HG03520 (cell line): ENCODE measurements at regions not wholly inside any gene's neighbourhood (a gene's known extent, or its start where the extent isn't known, plus 50 kb on each side); places are given as distances from the start of the nearest gene placed in this dataset.
"Not testable (repeated sequence)": the region's sequence is repeated elsewhere in the genome, so short reads cannot be mapped to it uniquely, and the experiment has no call there.

Experiments
- ATAC-seq: cut with Tn5 transposase; IDR thresholded peaks from one replicate; pipeline ENCODE4 v1.9.1; 2021; ENCODE audit warnings: mild to moderate bottlenecking, moderate library complexity; ENCODE audit not compliant: unreplicated experiment

DNA sequence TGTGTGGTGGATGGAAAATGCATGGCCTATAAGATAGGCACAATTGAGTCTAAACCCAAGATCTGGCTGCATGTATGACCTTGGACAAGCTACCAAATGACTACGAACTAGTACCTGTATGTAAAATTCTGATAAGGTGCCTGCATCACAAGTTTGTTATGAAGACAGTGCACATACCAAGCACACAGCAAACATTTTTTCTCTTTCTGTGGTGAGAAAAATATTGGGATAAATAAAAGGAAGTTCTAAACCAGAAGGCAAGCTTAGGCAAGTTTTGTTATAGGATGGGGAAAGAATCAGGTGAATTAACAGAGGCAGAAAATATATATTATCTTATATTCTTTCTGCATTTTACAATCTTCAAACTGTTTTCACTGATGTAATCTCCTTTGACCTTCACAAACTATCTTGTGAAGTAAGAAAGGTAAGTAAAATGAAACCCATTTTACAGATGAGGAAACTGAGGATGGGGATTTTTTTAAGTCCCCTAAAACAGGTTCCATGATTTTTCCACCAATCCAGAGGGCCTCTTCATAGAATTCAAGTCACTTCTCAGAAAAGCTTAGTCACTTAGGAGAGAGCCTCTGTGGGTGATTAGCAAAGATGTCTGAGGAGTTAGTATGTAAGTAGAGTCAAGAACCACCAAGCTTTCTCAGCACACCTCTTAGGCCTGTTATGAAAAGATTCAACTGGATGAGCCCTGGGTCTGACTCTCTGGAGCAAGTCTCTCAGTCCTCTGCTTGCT lies 132.0 kb upstream of the RAP1B start:
- ATAC-seq: no peak

DNA sequence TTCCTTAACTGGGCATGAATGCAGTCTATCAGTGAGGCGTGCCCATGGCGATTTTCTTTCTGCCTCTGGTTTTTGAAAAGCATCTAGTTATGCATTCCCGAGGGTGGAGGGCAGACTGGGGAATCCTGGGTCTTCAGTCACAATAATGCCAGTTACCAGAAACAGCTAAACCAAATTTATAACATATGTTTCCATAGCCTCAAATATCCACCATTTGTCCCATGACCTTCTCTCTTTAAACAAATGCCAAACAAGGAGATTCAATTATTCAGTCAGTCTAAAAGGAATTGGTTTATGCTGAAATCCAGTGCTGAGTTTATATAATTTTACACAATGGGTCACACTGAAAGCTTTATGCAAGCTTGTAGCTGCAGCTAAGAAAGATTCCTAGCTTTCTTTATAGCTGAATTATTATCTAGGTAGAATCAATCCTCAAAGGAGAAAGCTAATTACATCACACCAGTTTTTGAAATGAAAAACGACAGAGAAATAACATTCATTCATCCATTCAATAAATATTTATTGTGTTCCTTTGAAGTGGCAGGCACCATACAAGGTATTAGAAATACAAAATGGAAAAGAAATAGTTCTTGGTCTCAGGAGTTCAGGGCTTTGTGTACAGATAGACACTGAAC lies 131.3 kb upstream of the RAP1B start:
- no peak for ATAC-seq

DNA sequence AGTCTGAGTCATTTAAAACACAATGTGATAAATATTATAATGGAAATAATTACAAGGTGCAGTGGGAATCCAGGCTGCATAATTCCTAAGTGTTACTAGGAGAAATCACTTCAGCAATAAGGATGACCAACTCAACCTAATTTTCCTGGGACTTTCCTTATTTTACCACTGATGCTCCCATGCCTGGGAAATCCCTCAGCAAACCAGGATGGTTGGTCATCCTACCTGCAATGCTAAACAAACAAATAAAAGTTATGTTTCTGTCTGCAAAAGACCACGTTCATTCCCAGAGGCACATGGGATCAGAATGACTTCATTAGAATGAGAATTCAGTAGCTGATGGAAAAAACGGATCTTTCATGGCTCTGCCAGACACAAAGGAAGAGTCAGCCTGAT lies 130.8 kb upstream of the RAP1B start:
- ATAC-seq: no peak

DNA sequence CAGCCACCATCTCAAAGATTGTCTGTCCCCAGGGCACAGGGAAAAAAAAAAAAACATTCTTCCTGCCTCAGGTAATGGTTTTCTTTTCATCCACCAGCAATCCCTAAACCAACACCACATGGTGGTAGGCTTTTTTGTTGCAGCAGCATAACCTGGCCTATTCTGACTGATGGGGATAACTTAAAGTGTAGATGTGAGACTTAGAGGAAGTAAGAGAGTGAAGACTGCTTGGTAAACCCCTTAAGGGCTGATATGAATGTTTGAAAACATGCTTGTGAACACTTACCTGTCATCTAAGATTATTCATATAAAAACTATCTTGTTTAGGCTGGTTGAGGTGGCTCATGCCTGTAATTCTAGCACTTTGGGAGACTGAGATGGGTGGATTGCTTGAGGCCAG lies 130.2 kb upstream of the RAP1B start:
- ATAC-seq: no peak

DNA sequence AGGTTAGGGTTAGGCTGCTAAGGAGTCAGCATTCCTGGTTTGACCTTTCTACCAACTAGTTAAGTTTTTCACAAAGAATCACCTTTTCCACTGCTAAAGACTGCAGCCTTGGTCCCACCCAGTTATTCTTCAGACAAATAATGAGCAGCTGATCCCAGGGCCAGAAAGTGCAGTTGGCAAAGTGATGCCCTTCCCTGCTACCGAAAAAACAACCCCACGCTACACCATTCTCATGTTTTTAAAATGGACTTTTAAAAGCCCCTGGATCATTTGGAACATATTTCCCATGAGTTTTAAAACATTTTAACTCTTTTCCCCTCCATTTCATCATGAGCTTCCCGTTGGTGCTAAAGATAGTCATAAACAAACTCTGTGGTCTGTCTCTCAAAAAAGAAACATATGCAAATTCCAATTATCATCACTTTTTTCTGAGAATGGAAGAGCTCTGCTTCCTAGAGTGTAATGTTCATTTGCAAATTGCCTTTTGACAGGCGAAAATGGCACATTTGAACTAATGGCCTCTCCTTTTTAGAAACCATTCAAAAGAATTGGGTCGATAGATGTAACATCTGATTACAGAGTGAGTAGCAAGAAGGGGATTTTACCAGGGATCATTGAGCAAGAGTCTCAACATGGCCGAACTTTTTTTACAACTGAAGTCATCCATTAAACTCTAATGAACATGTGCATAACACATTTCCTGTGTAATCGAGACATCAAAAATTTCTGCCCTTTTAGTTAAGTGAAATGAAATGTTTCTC lies 129.3 kb upstream of the RAP1B start:
- no peak for ATAC-seq

DNA sequence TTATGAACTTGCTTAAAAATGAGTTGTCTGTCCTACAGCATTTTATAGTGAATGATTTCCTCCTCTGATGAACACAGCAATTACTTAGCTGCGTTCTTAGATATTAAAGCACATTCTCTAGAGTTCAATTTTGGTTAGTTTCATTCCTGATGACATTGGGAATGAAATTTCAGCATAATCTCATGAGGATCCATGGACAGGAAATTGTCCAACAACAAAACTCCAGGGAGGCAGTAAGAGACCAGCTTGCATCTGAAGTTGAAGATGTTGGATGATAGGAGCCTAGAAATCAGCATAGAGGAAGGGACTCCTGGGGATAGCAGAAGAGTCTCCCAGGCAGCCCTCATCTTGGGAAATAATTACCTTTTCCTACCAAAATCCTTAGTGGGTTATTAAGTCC lies 128.7 kb upstream of the RAP1B start:
- ATAC-seq: no peak

DNA sequence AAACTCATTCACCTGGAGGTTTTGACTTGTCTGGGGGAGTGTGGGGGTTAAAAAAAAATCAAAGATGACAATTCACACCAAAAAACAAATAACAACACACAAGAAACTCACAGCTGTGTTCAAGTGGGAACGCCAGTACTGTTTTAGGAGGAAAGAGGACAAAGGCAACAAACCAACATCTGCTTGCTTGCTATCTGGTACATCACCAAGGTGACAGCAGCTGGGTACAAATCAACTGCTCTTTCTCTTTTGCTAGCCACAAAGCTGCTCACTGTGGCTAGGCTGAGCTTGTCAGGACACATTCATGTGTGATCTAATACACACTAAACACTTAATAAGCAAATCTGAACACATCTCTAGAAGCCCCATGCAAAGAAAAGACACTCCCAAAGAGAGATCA lies 128.0 kb upstream of the RAP1B start:
- peak; percentile 80 for ATAC-seq

DNA sequence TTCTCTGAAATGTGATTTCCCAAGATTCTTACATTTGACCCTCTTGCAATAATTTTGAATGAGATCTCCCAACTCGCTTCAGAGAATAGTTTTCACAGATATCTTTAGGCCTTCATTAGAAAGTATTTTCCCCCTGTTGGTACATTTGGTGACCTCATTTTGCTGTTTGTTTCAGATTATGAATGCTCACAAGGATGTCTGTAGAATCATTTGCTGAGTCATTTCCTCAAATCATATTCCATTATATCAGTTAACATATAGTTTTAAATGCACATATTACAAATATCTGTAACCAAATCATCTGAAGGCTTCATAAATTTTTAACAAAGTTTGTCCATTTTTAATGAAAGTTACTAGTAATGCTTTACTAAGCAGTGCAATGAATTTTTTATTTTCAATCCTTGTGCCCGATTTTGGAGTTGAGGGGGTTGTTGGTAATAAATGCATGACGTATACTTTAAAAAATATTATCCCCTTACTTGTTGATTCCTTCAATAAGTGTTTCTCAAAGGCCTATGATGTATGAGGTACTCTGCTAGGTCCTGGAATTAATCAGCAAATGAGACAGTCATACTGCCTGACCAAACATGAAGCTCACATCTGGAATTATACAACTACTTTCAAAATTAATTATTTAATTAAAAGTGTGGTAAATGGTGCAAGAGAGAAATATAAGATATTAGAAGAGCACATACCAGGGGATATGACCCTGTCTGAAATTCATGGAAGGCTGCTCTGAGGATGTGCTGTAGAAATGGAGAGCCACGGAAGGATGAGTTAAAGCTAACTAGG lies 126.9 kb upstream of the RAP1B start:
- ATAC-seq: no peak

DNA sequence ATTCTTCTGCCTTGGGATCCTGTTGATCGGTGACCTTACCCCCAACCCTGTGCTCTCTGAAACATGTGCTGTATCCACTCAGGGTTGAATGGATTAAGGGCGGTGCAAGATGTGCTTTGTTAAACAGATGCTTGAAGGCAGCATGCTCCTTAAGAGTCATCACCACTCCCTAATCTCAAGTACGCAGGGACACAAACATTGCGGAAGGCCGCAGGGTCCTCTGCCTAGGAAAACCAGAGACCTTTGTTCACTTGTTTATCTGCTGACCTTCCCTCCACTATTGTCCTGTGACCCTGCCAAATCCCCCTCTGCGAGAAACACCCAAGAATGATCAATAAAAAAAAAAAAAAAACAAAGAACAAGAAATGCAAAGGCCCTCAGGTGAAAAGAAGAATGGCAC lies 126.1 kb upstream of the RAP1B start:
- not testable (repeated sequence) for ATAC-seq

DNA sequence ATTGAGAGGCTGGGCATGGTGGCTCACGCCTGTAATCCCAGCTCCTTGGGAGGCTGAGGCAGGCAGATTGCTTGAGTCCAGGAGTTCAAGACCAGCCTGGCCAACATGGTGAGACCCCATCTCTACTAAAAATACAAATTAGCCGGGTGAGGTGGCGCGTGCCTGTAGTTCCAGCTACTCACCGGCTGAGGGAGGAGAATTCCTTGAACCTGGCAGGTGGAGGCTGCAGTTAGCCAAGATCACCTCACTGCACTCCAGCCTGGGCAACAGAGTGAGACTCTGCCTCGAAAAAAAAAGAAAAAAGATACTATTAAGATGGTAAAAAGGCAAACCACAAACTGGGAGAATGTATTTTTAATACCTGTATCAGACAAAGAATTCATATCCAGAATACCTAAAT lies 124.2 kb upstream of the RAP1B start:
- ATAC-seq: not testable (repeated sequence)

DNA sequence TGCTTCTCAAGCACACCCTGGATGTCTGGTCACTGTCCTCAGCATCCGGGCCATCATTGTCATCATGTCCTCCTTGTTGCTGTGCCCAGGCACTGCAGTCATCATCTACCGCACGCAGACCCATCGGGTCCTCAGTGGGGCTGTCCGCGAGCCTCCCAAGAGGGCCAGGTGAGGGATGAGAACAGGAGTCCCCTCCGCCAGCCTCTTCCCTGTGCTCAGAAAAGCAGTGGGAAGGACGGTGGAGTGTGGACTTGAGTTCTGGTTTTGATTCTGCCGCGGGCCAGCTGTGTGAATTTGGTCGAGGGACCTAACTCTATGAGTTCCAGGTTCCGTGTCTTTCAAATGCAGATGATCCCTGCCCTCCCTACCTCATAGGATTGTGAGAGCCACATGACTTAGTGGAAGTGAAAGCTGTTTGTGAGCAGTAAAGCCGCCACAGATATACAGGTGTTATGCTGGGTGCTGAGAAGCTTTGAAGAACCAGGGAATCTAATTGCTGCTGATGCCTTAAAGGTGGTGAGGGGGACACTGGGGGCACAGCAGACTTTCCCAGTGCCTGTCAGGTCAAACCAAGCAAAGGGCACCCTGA lies 122.9 kb upstream of the RAP1B start:
- no peak for ATAC-seq

DNA sequence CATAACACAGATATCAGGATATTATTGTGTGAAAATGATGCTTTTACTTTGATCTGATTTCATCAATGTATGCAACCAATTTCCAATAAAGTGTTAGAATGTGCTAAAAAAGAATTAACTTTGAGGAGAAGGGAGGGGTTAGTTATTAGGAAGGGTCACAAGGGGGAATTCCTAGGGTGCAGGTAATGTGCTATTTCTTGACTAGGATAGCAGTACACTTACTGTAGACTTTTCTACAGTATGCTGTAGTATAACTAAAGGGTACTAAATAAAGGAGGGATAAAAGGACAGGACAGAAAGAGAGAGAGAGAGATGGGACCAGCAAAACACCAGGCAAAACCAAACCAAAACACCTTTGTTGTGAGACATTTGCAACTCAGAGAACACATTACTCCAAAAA lies 121.4 kb upstream of the RAP1B start:
- ATAC-seq: no peak

DNA sequence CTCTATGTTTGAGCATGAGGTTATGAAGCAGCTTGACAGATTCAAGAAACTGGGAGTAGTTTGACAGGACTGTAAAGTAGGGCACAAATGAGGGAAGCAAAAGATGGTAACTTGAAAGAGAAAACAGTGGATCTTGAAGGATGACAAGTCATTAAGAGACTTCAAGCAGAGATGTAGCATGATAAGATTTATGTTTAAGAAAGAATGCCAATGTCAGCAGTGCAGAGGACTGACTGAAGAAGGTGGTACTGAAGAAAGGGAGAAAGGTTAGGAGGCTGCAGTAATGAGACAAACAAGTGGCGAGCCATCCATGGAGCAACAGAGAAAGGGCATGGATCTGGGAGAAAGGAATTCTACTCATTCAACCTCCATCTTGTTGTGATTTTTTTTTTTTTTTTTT lies 120.2 kb upstream of the RAP1B start:
- no peak for ATAC-seq

DNA sequence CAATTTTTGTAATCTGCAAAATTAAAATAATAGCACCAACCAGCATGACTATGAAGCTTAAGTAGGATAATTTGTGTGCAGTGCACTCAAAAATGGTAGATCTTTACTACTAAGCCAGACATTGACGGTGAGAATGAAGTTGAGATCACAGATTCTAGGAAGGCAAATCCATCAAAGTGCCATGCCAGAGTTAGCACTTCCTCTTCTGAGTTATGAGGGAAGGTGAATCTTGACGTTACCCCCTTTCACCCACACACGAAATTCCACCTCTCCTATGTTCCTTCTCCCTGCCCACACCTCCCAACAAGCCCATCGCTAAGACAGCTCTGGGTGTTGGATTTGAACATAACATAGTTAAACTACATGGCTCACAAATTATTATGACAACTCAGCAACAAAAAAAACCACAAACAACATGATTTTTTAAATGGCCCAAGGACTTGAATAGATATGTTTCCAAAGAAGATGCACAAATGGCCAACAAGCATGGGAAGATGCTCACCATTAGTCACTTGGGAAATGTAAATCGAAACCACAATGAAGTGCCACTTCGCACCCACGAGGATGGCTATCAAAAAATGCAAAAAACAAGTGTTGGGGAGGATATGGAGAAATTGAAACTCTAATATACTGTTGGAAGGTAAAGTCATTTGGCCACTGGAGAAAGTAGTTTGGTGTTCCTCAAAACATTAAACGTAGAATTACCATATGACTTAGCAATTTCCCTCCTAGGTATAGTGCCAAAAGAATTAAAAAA lies 119.3 kb upstream of the RAP1B start:
- ATAC-seq: no peak

DNA sequence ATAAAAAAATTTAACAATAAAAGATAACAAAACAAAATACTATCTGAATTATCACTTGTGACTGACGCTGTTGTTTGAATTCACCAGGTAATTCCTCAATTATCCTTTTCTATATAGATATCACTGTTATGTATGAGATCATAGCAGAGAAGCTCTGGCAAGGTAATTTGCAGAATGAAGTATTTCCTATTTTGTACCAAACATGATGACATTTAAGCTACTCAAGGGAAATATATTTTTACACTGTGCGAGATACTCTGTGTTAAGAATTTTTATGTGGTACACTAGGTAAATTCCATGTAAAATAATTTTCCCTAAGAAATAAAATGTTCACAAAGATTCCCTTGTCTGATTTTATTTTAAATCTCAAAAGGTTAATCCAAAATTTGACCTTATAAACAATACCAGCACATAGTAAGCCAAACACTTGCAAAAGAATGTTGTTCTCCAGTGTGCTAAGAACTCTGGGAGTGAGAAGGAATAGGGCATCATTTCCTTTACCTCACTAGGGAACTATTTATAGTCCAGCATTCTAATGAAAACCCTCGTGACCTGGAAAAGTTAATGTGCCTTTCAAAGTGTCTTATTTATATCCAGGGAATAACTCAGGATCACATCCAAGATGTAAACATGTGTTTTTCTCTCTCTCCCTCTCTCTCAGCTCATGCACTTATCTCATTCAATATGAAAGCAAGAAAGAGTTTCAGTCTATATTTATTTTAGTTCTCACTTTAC lies 115.2 kb upstream of the RAP1B start:
- ATAC-seq: no peak

DNA sequence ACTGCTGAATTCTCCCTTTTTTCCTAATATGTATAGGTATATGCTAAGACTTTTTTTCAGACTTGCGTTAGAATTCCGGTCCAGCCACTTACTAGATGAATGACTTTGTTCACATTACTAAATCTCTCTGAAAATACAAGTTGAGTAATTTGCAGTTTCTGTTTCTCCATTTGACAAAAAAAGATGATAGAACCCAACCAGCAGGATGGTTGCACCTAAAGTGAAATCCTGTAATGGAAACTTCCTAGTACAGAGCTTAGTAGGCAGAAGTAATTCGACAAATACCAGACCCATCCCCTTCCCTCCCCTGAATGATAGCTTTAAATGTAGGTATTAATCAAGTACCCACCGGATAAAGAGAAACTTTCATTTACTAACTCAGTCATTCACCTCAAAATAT lies 113.6 kb upstream of the RAP1B start:
- ATAC-seq: peak; percentile 47

DNA sequence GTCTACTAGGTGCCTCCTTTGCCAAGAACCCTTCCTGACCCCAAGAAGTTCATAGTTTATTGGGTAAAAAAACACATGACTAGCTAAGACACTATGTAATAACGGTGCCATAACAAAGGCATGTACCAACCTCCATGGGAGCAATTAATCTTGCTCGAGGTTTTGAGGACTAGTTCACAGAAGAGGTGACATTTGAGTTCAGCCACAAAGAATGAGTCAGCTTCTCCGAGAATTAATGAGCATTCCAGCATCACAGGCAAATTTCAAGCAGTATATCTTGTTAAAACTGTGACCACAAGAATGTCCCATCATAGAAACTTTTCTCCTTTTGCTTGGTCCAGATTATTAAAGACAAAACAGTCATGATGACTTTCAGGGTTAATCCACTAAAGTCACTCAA lies 113.0 kb upstream of the RAP1B start:
- ATAC-seq: no peak

DNA sequence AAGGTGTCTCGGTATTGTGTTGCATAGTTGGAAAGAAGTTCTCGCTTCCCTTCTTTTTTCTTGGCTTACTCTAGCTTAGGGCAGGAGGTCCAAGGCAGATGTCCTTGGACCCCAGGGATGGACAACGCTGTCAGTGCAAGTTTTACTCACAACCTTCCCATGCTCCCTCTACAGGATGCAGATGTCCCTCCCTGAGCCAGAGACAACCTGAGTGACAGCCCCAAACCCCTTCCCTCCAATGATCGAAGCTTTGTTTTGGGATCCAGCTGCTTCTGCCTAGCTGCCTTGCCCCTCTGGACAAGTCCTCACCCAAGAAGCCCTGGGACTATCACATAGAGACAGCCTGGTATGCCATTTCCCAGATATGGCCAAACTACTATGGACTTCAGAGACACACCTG lies 112.0 kb upstream of the RAP1B start:
- no peak for ATAC-seq

DNA sequence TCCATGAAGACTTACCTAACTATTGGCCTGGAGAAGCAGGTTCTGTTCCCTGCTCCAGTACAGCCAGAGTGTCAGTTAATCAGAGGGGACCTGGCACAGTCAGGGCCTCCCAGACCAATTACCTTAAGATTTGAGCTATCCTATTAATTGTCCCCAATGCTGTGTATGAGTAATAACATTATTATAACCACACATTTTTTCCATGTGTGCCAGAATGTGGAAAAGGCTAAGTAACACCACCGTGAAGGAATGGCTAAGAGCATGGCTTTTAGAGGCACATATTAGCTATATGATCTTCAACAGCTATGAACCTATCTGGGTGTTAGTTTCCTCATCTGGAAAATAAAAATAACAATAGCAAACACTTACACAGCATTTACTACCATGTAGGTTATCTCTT lies 111.1 kb upstream of the RAP1B start:
- no peak for ATAC-seq

DNA sequence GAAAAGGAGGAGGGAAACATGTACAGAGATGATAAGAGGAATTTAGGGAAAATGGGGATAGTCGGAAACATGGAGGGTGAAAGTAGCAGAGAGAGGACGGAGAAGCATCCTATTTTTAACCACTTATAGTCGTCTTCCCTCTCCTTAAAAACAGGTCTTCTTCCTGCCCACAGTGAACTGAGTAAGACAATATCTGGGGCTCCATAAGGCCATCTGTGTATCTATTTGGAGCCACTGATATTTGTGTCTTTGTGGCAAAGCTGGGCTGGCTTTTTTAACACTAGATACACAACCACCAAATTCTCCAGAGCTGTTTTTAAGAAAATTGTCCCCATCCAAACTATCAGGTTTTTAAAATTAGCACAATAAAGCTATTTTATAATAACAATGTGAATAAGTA lies 109.5 kb upstream of the RAP1B start:
- no peak for ATAC-seq
